OCI-LY3 (cell line): ENCODE measurements at regions not wholly inside any gene's neighbourhood (a gene's known extent, or its start where the extent isn't known, plus 50 kb on each side); places are given as distances from the start of the nearest gene placed in this dataset.

Experiments
- H2AFZ ChIP-seq: fragments of 200-600, 300-600 bp; shearing (Covaris generic); 2 replicates; pipeline ENCODE4 v1.6.0; 2014; ENCODE audit warnings: antibody characterized with exemption, low read depth, low read length
- H3K27ac ChIP-seq: fragments of 200-600, 300-600 bp; sonication (generic); 2 replicates; pipeline ENCODE4 v1.5.1; 2014; ENCODE audit warnings: mild to moderate bottlenecking, low read length, moderate library complexity, mixed read lengths
- H3K27me3 ChIP-seq: fragments of 200-600, 300-600 bp; sonication (generic); 2 replicates; pipeline ENCODE4 v1.6.1; 2014; ENCODE audit warnings: low read depth, low read length, mixed read lengths
- H3K36me3 ChIP-seq: fragments of 200-600, 300-600 bp; sonication (generic); replicated peaks from 2 replicates; pipeline ENCODE3; 2014; ENCODE audit warnings: low read depth, low read length, mixed read lengths
- H3K4me1 ChIP-seq: fragments of 300-600, 200-600 bp; sonication (generic); 2 replicates; pipeline ENCODE4 v1.6.1; 2014; ENCODE audit warnings: low read length, mixed read lengths
- H3K4me2 ChIP-seq: fragments of 200-600, 300-600 bp; sonication (generic); 2 replicates; pipeline ENCODE4 v1.6.1; 2014; ENCODE audit warnings: low read length, mixed read lengths
- H3K4me3 ChIP-seq: fragments of 300-600, 200-600 bp; sonication (generic); 2 replicates; pipeline ENCODE4 v1.5.1; 2014; ENCODE audit warnings: antibody characterized with exemption, mild to moderate bottlenecking, low read length, moderate library complexity
- H3K79me2 ChIP-seq: fragments of 300-600, 200-600 bp; shearing (Covaris generic); 2 replicates; pipeline ENCODE4 v1.6.1; 2014; ENCODE audit warnings: mild to moderate bottlenecking, low read length, mixed read lengths
- H3K9ac ChIP-seq: fragments of 300-600, 200-600 bp; shearing (Covaris generic); 2 replicates; pipeline ENCODE4 v1.6.0; 2014; ENCODE audit warnings: mild to moderate bottlenecking, low read length, moderate library complexity
- H3K9me3 ChIP-seq: fragments of 200-600, 300-600 bp; shearing (Covaris generic); 2 replicates; pipeline ENCODE4 v1.6.1; 2014; ENCODE audit warnings: low read length, mixed read lengths; ENCODE audit not compliant: insufficient read depth
- H4K20me1 ChIP-seq: fragments of 200-600, 300-600 bp; sonication (generic); 2 replicates; pipeline ENCODE4 v1.6.1; 2016; ENCODE audit warnings: low read length, mixed read lengths; ENCODE audit not compliant: insufficient read depth
- CTCF ChIP-seq: fragments of 200-600, 300-600 bp; sonication (generic); IDR thresholded peaks from 2 replicates; pipeline ENCODE4 v1.5.1; 2014; ENCODE audit warnings: antibody characterized with exemption, low read length, low read depth
- EZH2phosphoT487 ChIP-seq: fragments of 200-600 bp; shearing (Covaris generic); IDR thresholded peaks from 2 replicates; pipeline ENCODE4 v1.6.1; 2018; ENCODE audit warnings: antibody characterized with exemption, mixed run types, low read depth

DNA sequence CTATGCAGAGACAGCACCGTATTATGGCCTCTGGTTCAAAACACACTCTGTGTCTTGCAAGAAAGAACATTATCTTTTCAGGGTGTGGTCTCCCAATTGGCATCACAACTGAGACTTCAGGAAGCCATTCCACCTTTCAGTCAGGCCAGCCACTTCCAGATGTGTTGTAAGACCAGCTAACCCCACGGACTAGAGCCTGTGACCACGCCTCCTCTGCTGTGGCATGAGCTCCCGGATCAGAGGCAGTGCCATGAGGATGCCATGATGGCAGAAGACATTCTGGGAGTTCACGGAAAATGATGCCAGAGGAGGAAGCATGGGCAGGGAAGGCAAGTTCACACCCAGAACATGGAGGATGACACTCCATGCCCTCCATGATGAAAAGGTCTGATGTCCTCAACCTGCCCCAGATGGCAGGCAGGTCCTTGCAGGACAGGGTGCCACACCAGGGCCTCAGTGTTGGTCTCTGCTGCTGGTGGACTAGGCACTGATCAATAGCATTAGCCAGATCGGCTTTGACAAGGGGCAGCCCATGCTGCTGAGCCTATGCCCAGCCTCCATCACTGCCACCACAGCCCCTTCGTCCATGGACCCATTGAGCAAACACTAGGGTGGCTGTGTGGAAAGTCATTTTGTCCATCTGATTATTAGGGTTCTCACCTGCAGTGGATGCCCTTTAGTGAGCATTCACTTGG lies 341.6 kb downstream of the MATN1 start:
- Histone ChIP-seq H2AFZ (no peak overlapping the region), H3K4me1 (peaks cover 6% of the 10 kb centered on the region; the same call in 1 of the 2 replicates), H3K4me3 (no peak overlapping the region), H3K36me3 (no peaks in the 10 kb centered on the region), H4K20me1 (no peaks in the 10 kb centered on the region), H3K4me2 (no peak overlapping the region), H3K79me2 (no peaks in the 10 kb centered on the region), H3K27ac (no peak overlapping the region), H3K9me3 (no peaks in the 10 kb centered on the region), H3K9ac (no peak overlapping the region), H3K27me3 (no peaks in the 10 kb centered on the region)
- TF ChIP-seq CTCF, result no peak
- no peak for TF ChIP-seq EZH2phosphoT487

GRCh38 chr1:30381266-30381665 lies 342.1 kb downstream of the MATN1 start:
- Histone ChIP-seq H3K9me3 (no peaks in the 10 kb centered on the region), H2AFZ (no peak overlapping the region), H3K4me1 (peaks cover 6% of the 10 kb centered on the region; the same call in 1 of the 2 replicates), H3K27me3 (no peaks in the 10 kb centered on the region), H3K27ac (no peak overlapping the region), H3K4me3 (no peak overlapping the region), H3K36me3 (no peaks in the 10 kb centered on the region), H4K20me1 (no peaks in the 10 kb centered on the region), H3K79me2 (no peaks in the 10 kb centered on the region), H3K9ac (no peak overlapping the region), H3K4me2 (no peak overlapping the region)
- TF ChIP-seq CTCF (no peak), EZH2phosphoT487 (no peak)

- TF ChIP-seq CTCF (no peak), EZH2phosphoT487 (no peak)
- H3K4me2 ChIP-seq, result peak overlapping the region; percentile 37; the same call in 1 of the 2 replicates
- no peak overlapping the region for H3K9ac ChIP-seq
- H2AFZ ChIP-seq, result no peak overlapping the region
- peaks cover 6% of the 10 kb centered on the region; the same call in 1 of the 2 replicates for H3K4me1 ChIP-seq
- no peaks in the 10 kb centered on the region for H3K79me2 ChIP-seq
- H4K20me1 ChIP-seq, result no peaks in the 10 kb centered on the region
- no peaks in the 10 kb centered on the region for H3K36me3 ChIP-seq
- H3K27me3 ChIP-seq, result no peaks in the 10 kb centered on the region
- no peaks in the 10 kb centered on the region for H3K9me3 ChIP-seq
- no peak overlapping the region for H3K27ac ChIP-seq
- H3K4me3 ChIP-seq, result no peak overlapping the region
These were observed 342.8 kb downstream of the MATN1 start for GRCh38 chr1:30380625-30380984.

- H3K36me3 ChIP-seq, result no peaks in the 10 kb centered on the region
- H3K79me2 ChIP-seq, result no peaks in the 10 kb centered on the region
- peak overlapping the region; percentile 65; the same call in 1 of the 2 replicates for H2AFZ ChIP-seq
- no peak overlapping the region for H3K9ac ChIP-seq
- no peak overlapping the region for H3K27ac ChIP-seq
- H4K20me1 ChIP-seq, result no peaks in the 10 kb centered on the region
- H3K4me3 ChIP-seq, result no peak overlapping the region
- H3K9me3 ChIP-seq, result no peaks in the 10 kb centered on the region
- TF ChIP-seq CTCF, result peak; percentile 68
- TF ChIP-seq EZH2phosphoT487, result no peak
- H3K27me3 ChIP-seq, result no peaks in the 10 kb centered on the region
- peaks cover 6% of the 10 kb centered on the region; the same call in 1 of the 2 replicates for H3K4me1 ChIP-seq
- peak overlapping the region; percentile 33 for H3K4me2 ChIP-seq
These were observed 343.4 kb downstream of the MATN1 start for GRCh38 chr1:30379684-30380624.
